ENCODE measurements at regions not wholly inside any gene's neighbourhood (a gene's known extent, or its start where the extent isn't known, plus 50 kb on each side); places are given as distances from the start of the nearest gene placed in this dataset.

DNA sequence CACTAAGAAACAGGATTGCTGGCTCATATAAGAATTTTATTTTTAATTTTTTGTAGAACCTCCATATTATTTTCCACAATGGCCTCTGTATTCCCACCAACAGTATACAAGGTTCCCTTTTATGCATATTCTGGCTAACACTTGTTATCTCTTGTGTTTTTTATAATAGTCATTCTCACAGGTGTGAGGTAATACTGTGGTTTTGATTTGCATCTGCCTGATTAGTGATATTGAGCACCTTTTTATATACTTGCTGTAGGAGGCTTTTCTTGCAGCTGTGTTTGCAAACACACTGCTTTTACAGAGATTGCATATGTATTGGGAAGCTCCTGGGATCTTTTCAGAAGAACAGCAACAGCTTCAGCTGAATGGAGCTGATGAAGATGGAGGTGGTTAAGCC lies 164.8 kb downstream of the DEPDC1B start:
- TF ChIP-seq, protein P1, sequence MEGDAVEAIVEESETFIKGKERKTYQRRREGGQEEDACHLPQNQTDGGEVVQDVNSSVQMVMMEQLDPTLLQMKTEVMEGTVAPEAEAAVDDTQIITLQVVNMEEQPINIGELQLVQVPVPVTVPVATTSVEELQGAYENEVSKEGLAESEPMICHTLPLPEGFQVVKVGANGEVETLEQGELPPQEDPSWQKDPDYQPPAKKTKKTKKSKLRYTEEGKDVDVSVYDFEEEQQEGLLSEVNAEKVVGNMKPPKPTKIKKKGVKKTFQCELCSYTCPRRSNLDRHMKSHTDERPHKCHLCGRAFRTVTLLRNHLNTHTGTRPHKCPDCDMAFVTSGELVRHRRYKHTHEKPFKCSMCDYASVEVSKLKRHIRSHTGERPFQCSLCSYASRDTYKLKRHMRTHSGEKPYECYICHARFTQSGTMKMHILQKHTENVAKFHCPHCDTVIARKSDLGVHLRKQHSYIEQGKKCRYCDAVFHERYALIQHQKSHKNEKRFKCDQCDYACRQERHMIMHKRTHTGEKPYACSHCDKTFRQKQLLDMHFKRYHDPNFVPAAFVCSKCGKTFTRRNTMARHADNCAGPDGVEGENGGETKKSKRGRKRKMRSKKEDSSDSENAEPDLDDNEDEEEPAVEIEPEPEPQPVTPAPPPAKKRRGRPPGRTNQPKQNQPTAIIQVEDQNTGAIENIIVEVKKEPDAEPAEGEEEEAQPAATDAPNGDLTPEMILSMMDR (conservative IDR thresholded peaks at IDR 0.05; ENCODE audit: low read depth, low read length): no peak
- no peak for TF ChIP-seq EZH2 (IDR thresholded peaks at IDR 0.05; ENCODE audit: borderline replicate concordance, low read depth, low read length, poor library complexity, severe bottlenecking)

All from A673 (cell line).